ENCODE measurements at regions not wholly inside any gene's neighbourhood (a gene's known extent, or its start where the extent isn't known, plus 50 kb on each side); places are given as distances from the start of the nearest gene placed in this dataset.
"Not testable (repeated sequence)": the region's sequence is repeated elsewhere in the genome, so short reads cannot be mapped to it uniquely, and the experiment has no call there.

GRCh38 chr5:101637599-101637998 lies 658.5 kb downstream of the SLCO4C1 start:
- ATAC-seq: no peak

GRCh38 chr5:101627770-101628169 lies 668.3 kb downstream of the SLCO4C1 start:
- H3K36me3 ChIP-seq; DNase-seq; H3K4me1 ChIP-seq; H3K9me3 ChIP-seq; H3K27me3 ChIP-seq; intact Hi-C loops (cut with DNase I; ENCODE audit: low total_unique reads); ATAC-seq; in situ Hi-C loops (cut with MboI; ENCODE audit: low sequenced_read_pairs in 4 of 4); H3K4me3 ChIP-seq; H3K27ac ChIP-seq: not testable (repeated sequence)

More at GRCh38 chr5:101637599-101637998, 658.5 kb downstream of the SLCO4C1 start:
- Histone ChIP-seq H3K36me3 (no peaks in the 10 kb centered on the region), H3K4me1 (no peaks in the 10 kb centered on the region), H3K4me3 (no peak overlapping the region), H3K9me3 (no peaks in the 10 kb centered on the region), H3K27ac (no peak overlapping the region), H3K27me3 (no peaks in the 10 kb centered on the region)
- intact Hi-C loops (cut with DNase I; ENCODE audit: low total_unique reads) (no loop called here), in situ Hi-C loops (cut with MboI; ENCODE audit: low sequenced_read_pairs in 4 of 4) (no loop called here)
- no peak for TF ChIP-seq POLR2A (IDR thresholded peaks at IDR 0.05)
- TF ChIP-seq CTCF (IDR thresholded peaks at IDR 0.05 in 4 of 5, conservative IDR thresholded peaks at IDR 0.05 in 1 of 5): no peak
- no peak for DNase-seq

GRCh38 chr5:101626572-101626971 lies 669.5 kb downstream of the SLCO4C1 start:
- no peak for ATAC-seq
- no peak overlapping the region for H3K4me3 ChIP-seq
- DNase-seq: no peak
- TF ChIP-seq POLR2A (IDR thresholded peaks at IDR 0.05): no peak
- no peak for TF ChIP-seq CTCF (IDR thresholded peaks at IDR 0.05 in 4 of 5, conservative IDR thresholded peaks at IDR 0.05 in 1 of 5)
- H3K4me1 ChIP-seq: no peaks in the 10 kb centered on the region
- H3K27ac ChIP-seq: no peak overlapping the region
- H3K27me3 ChIP-seq: no peaks in the 10 kb centered on the region
- intact Hi-C loops (cut with DNase I; ENCODE audit: low total_unique reads): no loop called here
- H3K9me3 ChIP-seq: no peaks in the 10 kb centered on the region
- no peaks in the 10 kb centered on the region for H3K36me3 ChIP-seq
- in situ Hi-C loops (cut with MboI; ENCODE audit: low sequenced_read_pairs in 4 of 4): no loop called here

- Histone ChIP-seq H3K9me3 (no peaks in the 10 kb centered on the region), H3K4me3 (no peak overlapping the region), H3K27me3 (no peaks in the 10 kb centered on the region), H3K36me3 (no peaks in the 10 kb centered on the region), H3K27ac (no peak overlapping the region), H3K4me1 (no peaks in the 10 kb centered on the region)
- intact Hi-C loops (cut with DNase I; ENCODE audit: low total_unique reads) (no loop called here), in situ Hi-C loops (cut with MboI; ENCODE audit: low sequenced_read_pairs in 4 of 4) (no loop called here)
- no peak for TF ChIP-seq POLR2A (IDR thresholded peaks at IDR 0.05)
- no peak for TF ChIP-seq CTCF (IDR thresholded peaks at IDR 0.05 in 4 of 5, conservative IDR thresholded peaks at IDR 0.05 in 1 of 5)
- ATAC-seq (no peak), DNase-seq (no peak)
Measured at GRCh38 chr5:101611039-101611438, 685.0 kb downstream of the SLCO4C1 start.

- Histone ChIP-seq H3K27me3 (no peaks in the 10 kb centered on the region), H3K4me1 (no peaks in the 10 kb centered on the region), H3K4me3 (no peak overlapping the region), H3K36me3 (no peaks in the 10 kb centered on the region), H3K27ac (no peak overlapping the region), H3K9me3 (no peaks in the 10 kb centered on the region)
- ATAC-seq (no peak), DNase-seq (no peak)
- in situ Hi-C loops (cut with MboI; ENCODE audit: low sequenced_read_pairs in 4 of 4): no loop called here
- intact Hi-C loops (cut with DNase I; ENCODE audit: low total_unique reads): no loop called here
- TF ChIP-seq POLR2A (IDR thresholded peaks at IDR 0.05) (no peak), CTCF (IDR thresholded peaks at IDR 0.05 in 4 of 5, conservative IDR thresholded peaks at IDR 0.05 in 1 of 5) (no peak)
Measured at GRCh38 chr5:101608322-101608721, 687.8 kb downstream of the SLCO4C1 start.
